Astrocyte of the hippocampus (primary cell): ENCODE measurements at regions not wholly inside any gene's neighbourhood (a gene's known extent, or its start where the extent isn't known, plus 50 kb on each side); places are given as distances from the start of the nearest gene placed in this dataset.

Experiments used
- DNase-seq: peaks from one replicate; pipeline ENCODE4 v3.0.0; 2011; ENCODE audit warnings: low read depth, low spot score

DNA sequence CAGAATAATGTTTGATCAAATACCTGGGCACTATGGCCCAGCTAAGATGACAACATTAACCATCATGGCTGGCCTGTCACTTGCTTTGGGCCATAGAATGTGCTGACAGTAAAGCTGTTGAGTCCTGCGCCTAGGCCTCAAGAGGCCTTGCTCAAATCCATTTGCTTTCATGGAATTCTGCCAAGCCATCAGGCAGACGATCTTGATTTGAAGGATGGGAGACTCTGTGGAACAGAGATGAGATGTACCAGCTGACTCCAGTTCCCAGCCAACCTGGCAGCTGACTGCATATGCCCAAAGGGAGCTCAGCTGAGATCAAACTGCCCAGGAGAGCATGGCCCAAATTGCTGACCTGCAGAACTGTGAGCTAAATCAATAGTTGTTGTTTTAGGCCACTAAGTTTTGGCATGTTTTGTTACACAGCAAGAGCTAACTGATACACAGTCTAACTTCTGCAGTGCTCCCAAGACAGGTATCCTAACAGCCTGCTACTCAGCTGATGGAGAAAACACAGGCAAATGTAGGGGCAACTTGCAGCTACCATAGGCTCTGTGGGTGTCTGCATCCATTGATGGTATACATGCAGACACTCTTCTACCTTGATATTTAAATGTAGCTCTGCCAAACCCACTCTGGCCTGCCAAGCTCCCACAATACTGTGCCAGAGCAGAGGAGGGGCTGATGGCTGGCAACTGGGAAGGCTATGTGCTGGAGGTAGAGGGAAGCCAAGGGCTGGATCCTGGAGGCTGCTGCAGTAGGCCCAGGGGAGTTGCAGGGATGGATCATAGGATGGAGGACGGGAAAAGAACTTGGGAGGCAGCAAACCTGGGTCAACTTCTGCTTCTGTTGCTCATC, 55.2 kb upstream of the RNF24 start:
- no peak for DNase-seq

DNA sequence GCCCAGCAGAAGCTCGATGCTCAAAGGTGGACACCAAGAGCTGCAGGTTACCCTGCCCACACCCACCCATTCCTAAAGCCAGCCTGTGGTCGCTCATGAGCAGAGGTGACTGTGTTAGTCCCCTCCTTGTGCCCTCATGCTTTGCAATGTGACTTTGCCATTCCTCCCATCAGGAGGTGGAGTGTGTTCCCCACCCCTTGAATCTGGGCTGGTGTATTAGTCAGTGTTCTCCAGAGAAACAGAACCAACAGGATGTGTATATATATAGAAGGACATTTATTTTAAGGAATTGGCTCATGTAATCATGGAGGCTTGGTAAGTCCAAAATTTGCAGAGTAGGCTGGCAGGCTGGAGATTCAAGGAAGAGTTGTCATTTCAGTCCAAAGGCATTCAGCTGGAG, 54.4 kb upstream of the RNF24 start:
- DNase-seq, result no peak

GRCh38 chr20:4068708-4069107, 53.4 kb upstream of the RNF24 start:
- no peak for DNase-seq

DNA sequence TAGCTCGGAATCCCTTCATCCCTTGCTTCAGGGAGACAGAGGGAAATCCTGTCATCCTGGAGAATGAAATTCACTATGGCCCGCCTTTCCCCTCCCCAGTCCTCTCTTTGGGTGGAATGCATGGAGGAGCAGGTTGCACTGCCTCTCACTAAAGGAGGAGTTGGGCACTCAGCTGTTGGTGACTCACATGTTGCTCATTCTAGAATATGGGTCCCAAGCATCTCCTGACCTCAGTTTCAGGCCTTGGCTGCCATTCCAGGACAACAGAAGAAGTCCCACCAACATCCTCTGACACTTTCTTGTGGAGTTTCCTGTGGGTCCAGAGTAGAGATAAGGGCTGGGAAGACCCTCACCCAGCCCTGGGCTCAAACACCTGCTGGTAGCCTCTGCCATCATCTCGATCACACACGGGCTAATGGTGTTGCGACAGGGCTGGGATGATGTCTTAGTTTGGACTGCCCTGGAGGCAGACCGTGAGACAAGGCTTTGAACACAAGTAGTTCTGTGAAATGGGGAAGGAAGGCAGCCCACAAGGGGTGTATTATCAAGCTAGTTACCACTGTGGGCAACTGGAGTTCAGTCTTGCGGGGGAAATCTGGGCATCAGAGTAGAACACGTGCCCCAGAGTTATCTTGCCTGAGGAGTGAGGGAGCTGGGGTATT, 52.4 kb upstream of the RNF24 start:
- peak; percentile 57 for DNase-seq

- no peak for DNase-seq
Observed at GRCh38 chr20:4066551-4066950, 51.2 kb upstream of the RNF24 start.

GRCh38 chr20:4065391-4065844, 50.1 kb upstream of the RNF24 start:
- DNase-seq, result no peak
